ENCODE measurements at regions not wholly inside any gene's neighbourhood (a gene's known extent, or its start where the extent isn't known, plus 50 kb on each side); places are given as distances from the start of the nearest gene placed in this dataset.

DNA sequence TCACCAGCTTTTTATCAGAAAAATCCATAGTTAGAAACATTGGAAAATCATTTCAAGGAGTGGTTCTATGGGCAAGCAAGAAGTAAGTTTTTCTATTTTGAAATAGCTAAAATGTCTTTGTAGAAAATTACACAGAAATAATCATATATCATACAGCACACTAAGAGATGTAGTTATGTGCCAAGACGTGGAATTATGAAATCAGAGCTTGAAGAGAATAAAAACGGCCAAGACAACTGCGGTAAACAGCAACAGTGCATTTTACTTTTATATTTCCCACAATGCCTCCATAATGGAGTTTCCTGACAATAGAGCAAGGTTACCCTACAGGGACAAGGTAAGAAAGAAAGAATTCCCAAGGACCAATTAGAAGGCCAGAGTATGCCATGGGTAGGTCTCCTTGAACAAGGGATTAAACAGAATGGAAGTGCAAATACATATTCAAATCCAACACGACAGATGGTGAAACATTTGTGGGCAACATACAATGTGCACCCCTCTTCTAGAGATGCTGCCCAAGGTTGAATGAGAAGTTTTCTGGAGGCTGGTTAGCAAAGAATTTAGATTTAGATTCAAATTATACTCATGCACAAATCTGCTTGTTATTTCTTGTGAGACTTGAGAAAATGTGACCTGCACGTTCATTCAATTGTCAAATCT lies 76.1 kb upstream of the BTG1 start (continued):
- TF ChIP-seq, protein P1, sequence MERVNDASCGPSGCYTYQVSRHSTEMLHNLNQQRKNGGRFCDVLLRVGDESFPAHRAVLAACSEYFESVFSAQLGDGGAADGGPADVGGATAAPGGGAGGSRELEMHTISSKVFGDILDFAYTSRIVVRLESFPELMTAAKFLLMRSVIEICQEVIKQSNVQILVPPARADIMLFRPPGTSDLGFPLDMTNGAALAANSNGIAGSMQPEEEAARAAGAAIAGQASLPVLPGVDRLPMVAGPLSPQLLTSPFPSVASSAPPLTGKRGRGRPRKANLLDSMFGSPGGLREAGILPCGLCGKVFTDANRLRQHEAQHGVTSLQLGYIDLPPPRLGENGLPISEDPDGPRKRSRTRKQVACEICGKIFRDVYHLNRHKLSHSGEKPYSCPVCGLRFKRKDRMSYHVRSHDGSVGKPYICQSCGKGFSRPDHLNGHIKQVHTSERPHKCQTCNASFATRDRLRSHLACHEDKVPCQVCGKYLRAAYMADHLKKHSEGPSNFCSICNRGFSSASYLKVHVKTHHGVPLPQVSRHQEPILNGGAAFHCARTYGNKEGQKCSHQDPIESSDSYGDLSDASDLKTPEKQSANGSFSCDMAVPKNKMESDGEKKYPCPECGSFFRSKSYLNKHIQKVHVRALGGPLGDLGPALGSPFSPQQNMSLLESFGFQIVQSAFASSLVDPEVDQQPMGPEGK (CRISPR knock-in tag; IDR thresholded peaks at IDR 0.05; ENCODE audit: borderline replicate concordance) = no peak
- TF ChIP-seq, protein P2, sequence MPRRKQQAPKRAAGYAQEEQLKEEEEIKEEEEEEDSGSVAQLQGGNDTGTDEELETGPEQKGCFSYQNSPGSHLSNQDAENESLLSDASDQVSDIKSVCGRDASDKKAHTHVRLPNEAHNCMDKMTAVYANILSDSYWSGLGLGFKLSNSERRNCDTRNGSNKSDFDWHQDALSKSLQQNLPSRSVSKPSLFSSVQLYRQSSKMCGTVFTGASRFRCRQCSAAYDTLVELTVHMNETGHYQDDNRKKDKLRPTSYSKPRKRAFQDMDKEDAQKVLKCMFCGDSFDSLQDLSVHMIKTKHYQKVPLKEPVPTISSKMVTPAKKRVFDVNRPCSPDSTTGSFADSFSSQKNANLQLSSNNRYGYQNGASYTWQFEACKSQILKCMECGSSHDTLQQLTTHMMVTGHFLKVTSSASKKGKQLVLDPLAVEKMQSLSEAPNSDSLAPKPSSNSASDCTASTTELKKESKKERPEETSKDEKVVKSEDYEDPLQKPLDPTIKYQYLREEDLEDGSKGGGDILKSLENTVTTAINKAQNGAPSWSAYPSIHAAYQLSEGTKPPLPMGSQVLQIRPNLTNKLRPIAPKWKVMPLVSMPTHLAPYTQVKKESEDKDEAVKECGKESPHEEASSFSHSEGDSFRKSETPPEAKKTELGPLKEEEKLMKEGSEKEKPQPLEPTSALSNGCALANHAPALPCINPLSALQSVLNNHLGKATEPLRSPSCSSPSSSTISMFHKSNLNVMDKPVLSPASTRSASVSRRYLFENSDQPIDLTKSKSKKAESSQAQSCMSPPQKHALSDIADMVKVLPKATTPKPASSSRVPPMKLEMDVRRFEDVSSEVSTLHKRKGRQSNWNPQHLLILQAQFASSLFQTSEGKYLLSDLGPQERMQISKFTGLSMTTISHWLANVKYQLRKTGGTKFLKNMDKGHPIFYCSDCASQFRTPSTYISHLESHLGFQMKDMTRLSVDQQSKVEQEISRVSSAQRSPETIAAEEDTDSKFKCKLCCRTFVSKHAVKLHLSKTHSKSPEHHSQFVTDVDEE (CRISPR knock-in tag; IDR thresholded peaks at IDR 0.05) = no peak
- TF ChIP-seq RARB (CRISPR knock-in tag; IDR thresholded peaks at IDR 0.05) (no peak), ZFP30 (CRISPR knock-in tag; IDR thresholded peaks at IDR 0.05) (no peak), ISL1 (CRISPR knock-in tag; IDR thresholded peaks at IDR 0.05) (no peak), BACH2 (CRISPR knock-in tag; IDR thresholded peaks at IDR 0.05; ENCODE audit: borderline replicate concordance) (no peak), ZC3H10 (CRISPR knock-in tag; IDR thresholded peaks at IDR 0.05) (no peak)

DNA sequence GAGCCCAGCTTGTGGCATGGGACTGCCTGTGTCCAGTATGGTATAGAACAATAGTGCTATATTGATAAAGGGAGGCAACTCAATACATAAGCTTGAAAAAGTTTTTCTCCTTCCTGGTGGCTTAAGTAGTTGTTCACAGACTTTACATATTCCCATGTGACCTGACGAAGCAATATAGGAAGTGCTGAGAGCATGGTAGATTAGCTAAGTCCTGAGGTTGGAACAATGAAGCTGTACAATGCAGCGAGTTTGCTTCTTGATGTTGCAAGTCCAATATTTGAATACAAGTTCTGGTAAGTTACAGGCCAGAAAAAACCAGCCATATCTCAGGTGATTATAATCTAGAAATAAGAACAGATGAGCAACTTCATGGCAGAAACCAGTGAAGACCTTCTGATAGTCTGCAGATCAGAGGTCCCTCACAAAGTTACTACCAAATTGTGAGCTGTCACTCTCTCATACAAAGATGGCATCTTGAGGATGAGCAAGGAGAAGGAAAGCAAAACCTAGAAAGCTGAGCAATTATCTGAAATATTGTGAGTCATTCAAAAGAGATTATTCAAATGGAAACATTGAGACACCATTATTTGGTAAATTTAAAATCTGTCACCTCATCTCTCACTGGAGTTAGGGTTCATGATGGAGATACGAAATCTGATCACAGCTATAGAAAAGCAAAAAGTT lies 72.9 kb upstream of the BTG1 start:
- TF ChIP-seq ARNTL (CRISPR knock-in tag; IDR thresholded peaks at IDR 0.05; ENCODE audit: borderline replicate concordance, low read depth) (no peak), ISL1 (CRISPR knock-in tag; IDR thresholded peaks at IDR 0.05) (no peak), ZFP3 (CRISPR knock-in tag; IDR thresholded peaks at IDR 0.05) (no peak), OSR1 (CRISPR knock-in tag; IDR thresholded peaks at IDR 0.05) (no peak), TCF4 (CRISPR knock-in tag; IDR thresholded peaks at IDR 0.05; ENCODE audit: borderline replicate concordance) (no peak), PPARA (CRISPR knock-in tag; IDR thresholded peaks at IDR 0.05; ENCODE audit: borderline replicate concordance) (no peak), SNAI2 (CRISPR knock-in tag; IDR thresholded peaks at IDR 0.05) (no peak), ZC3H10 (CRISPR knock-in tag; IDR thresholded peaks at IDR 0.05) (no peak), GLIS3 (CRISPR knock-in tag; IDR thresholded peaks at IDR 0.05) (no peak), ZNF8 (CRISPR knock-in tag; IDR thresholded peaks at IDR 0.05) (no peak), CSDC2 (CRISPR knock-in tag; IDR thresholded peaks at IDR 0.05) (no peak), ZNF565 (CRISPR knock-in tag; conservative IDR thresholded peaks at IDR 0.05; ENCODE audit: low read depth) (no peak), ESRRG (CRISPR knock-in tag; IDR thresholded peaks at IDR 0.05) (no peak), ZNF70 (CRISPR knock-in tag; IDR thresholded peaks at IDR 0.05) (no peak), TOX (CRISPR knock-in tag; IDR thresholded peaks at IDR 0.05; ENCODE audit: borderline replicate concordance) (no peak)
- TF ChIP-seq, protein P3, sequence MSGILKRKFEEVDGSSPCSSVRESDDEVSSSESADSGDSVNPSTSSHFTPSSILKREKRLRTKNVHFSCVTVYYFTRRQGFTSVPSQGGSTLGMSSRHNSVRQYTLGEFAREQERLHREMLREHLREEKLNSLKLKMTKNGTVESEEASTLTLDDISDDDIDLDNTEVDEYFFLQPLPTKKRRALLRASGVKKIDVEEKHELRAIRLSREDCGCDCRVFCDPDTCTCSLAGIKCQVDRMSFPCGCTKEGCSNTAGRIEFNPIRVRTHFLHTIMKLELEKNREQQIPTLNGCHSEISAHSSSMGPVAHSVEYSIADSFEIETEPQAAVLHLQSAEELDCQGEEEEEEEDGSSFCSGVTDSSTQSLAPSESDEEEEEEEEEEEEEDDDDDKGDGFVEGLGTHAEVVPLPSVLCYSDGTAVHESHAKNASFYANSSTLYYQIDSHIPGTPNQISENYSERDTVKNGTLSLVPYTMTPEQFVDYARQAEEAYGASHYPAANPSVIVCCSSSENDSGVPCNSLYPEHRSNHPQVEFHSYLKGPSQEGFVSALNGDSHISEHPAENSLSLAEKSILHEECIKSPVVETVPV (CRISPR knock-in tag; IDR thresholded peaks at IDR 0.05) = no peak
- TF ChIP-seq, protein P4, sequence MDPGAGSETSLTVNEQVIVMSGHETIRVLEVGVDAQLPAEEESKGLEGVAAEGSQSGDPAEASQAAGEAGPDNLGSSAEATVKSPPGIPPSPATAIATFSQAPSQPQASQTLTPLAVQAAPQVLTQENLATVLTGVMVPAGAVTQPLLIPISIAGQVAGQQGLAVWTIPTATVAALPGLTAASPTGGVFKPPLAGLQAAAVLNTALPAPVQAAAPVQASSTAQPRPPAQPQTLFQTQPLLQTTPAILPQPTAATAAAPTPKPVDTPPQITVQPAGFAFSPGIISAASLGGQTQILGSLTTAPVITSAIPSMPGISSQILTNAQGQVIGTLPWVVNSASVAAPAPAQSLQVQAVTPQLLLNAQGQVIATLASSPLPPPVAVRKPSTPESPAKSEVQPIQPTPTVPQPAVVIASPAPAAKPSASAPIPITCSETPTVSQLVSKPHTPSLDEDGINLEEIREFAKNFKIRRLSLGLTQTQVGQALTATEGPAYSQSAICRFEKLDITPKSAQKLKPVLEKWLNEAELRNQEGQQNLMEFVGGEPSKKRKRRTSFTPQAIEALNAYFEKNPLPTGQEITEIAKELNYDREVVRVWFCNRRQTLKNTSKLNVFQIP (CRISPR knock-in tag; IDR thresholded peaks at IDR 0.05; ENCODE audit: borderline replicate concordance, low read depth) = no peak
- TF ChIP-seq, protein P1 (CRISPR knock-in tag; IDR thresholded peaks at IDR 0.05; ENCODE audit: borderline replicate concordance) = no peak
- ATAC-seq = no peak

Measured in SK-N-SH treated with all-trans-retinoic acid at 6 μM for 48 hours (cell line).